ENCODE measurements at regions not wholly inside any gene's neighbourhood (a gene's known extent, or its start where the extent isn't known, plus 50 kb on each side); places are given as distances from the start of the nearest gene placed in this dataset.

DNA sequence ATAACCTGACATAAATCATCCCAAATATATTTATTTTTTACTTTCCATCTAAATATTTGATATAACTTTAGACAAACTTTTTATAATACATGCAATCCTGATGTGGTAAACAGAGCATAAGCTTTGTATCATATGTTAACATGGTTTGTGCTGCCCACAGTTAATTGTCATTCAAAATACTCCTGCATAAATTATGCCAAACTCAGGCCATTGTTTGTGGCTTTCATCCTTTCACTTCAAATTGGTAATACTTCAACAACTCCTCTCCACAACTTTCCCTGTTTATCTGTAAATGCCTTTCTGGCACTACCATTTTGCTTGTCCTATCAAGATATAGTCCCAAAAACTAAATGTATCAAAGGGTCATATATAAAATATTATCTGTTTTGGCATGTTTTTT, 586.7 kb downstream of the HINT1 start:
- Histone ChIP-seq H3K4me3 (ENCODE audit: low read length in 2 of 2) (no peak overlapping the region), H3K36me3 (ENCODE audit: control insufficient read depth in 2 of 2, insufficient read depth in 2 of 2, low read length in 2 of 2) (no peaks in the 10 kb centered on the region), H3K27me3 (ENCODE audit: control insufficient read depth in 2 of 2, insufficient read depth in 2 of 2, low read length in 2 of 2) (no peaks in the 10 kb centered on the region), H3K27ac (ENCODE audit: low read depth in 2 of 2, low read length in 2 of 2) (no peak overlapping the region), H3K9ac (ENCODE audit: low read depth in 1 of 2, low read length in 2 of 2) (no peak overlapping the region), H3K4me1 (ENCODE audit: control insufficient read depth in 2 of 2, insufficient read depth in 2 of 2, low read length in 2 of 2) (no peaks in the 10 kb centered on the region), H3K9me3 (ENCODE audit: control insufficient read depth in 2 of 2, low read length in 2 of 2) (no peaks in the 10 kb centered on the region)

GRCh38 chr5:130571076-130571475, 594.0 kb downstream of the HINT1 start:
- Histone ChIP-seq H3K4me1 (ENCODE audit: control insufficient read depth in 2 of 2, insufficient read depth in 2 of 2, low read length in 2 of 2) (no peaks in the 10 kb centered on the region), H3K27ac (ENCODE audit: low read depth in 2 of 2, low read length in 2 of 2) (no peak overlapping the region), H3K36me3 (ENCODE audit: control insufficient read depth in 2 of 2, insufficient read depth in 2 of 2, low read length in 2 of 2) (no peaks in the 10 kb centered on the region), H3K4me3 (ENCODE audit: low read length in 2 of 2) (no peak overlapping the region), H3K9ac (ENCODE audit: low read depth in 1 of 2, low read length in 2 of 2) (no peak overlapping the region), H3K27me3 (ENCODE audit: control insufficient read depth in 2 of 2, insufficient read depth in 2 of 2, low read length in 2 of 2) (no peaks in the 10 kb centered on the region), H3K9me3 (ENCODE audit: control insufficient read depth in 2 of 2, low read length in 2 of 2) (no peaks in the 10 kb centered on the region)

DNA sequence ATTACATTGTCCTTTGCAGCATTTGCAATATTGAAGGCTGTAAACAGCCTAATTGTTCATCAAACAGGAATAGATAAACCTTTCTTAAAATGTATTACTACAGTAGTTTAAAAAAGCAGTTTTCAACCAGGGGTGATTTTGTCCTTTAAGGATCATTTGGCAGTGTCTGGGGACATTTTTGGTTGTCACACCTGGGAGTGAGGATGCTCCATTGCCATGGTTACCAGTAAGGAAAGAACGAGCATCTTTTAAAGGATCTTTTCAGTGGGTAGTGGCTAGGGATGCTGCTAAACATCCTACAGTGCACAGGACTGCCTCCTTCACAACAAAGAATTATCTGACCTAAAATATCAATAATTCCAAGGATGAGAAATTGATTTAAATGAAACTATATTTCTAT, 596.3 kb downstream of the HINT1 start:
- no peaks in the 10 kb centered on the region for H3K4me1 ChIP-seq (ENCODE audit: control insufficient read depth in 2 of 2, insufficient read depth in 2 of 2, low read length in 2 of 2)
- no peak overlapping the region for H3K27ac ChIP-seq (ENCODE audit: low read depth in 2 of 2, low read length in 2 of 2)
- H3K36me3 ChIP-seq (ENCODE audit: control insufficient read depth in 2 of 2, insufficient read depth in 2 of 2, low read length in 2 of 2), result no peaks in the 10 kb centered on the region
- H3K27me3 ChIP-seq (ENCODE audit: control insufficient read depth in 2 of 2, insufficient read depth in 2 of 2, low read length in 2 of 2), result no peaks in the 10 kb centered on the region
- H3K9ac ChIP-seq (ENCODE audit: low read depth in 1 of 2, low read length in 2 of 2), result no peak overlapping the region
- H3K9me3 ChIP-seq (ENCODE audit: control insufficient read depth in 2 of 2, low read length in 2 of 2), result no peaks in the 10 kb centered on the region
- no peak overlapping the region for H3K4me3 ChIP-seq (ENCODE audit: low read length in 2 of 2)

DNA sequence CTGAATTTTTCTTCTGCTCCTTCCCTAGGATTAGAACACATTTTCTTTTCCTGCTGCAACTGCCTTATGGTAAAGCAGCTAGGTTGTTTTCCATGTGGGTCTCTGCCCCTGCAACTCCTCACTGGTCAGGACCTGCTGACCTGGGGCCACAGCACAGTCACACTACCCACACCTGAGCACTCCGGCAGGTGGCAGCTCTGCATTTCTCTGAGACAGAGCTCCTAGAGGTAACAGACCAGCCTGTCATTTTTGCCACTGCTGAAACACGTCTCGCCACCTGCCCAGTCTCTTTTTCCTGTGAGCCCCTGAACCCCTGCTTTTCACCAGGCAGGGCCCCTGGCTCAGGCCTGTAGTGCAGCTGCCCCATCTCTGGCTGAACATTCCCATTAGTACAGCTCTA, 609.6 kb downstream of the HINT1 start:
- Histone ChIP-seq H3K4me3 (ENCODE audit: low read length in 2 of 2) (no peak overlapping the region), H3K27ac (ENCODE audit: low read depth in 2 of 2, low read length in 2 of 2) (no peak overlapping the region), H3K36me3 (ENCODE audit: control insufficient read depth in 2 of 2, insufficient read depth in 2 of 2, low read length in 2 of 2) (no peaks in the 10 kb centered on the region), H3K27me3 (ENCODE audit: control insufficient read depth in 2 of 2, insufficient read depth in 2 of 2, low read length in 2 of 2) (no peaks in the 10 kb centered on the region), H3K9ac (ENCODE audit: low read depth in 1 of 2, low read length in 2 of 2) (no peak overlapping the region), H3K9me3 (ENCODE audit: control insufficient read depth in 2 of 2, low read length in 2 of 2) (peaks cover 0 to 3% of the 10 kb centered on the region in 2 donors), H3K4me1 (ENCODE audit: control insufficient read depth in 2 of 2, insufficient read depth in 2 of 2, low read length in 2 of 2) (no peaks in the 10 kb centered on the region)

DNA sequence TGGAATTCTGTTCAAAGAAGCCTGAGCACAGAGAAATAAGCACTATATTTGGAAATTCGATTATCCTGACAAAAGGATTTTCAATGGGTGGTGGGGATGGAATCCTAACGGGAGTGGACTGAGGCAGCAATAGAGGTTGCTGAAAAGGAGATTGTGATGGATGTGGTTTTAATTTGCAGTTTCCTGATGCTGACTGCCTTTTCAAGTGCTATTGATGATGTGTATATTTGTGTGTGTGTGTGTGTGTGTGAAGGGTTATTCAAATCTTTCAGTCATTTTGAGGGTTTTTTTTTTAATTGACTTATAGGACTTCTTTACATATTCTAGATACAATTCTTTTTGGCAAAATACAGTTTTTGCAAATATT, 614.5 kb downstream of the HINT1 start:
- Histone ChIP-seq H3K36me3 (ENCODE audit: control insufficient read depth in 2 of 2, insufficient read depth in 2 of 2, low read length in 2 of 2) (no peaks in the 10 kb centered on the region), H3K4me1 (ENCODE audit: control insufficient read depth in 2 of 2, insufficient read depth in 2 of 2, low read length in 2 of 2) (no peaks in the 10 kb centered on the region), H3K4me3 (ENCODE audit: low read length in 2 of 2) (no peak overlapping the region), H3K9me3 (ENCODE audit: control insufficient read depth in 2 of 2, low read length in 2 of 2) (no peaks in the 10 kb centered on the region), H3K9ac (ENCODE audit: low read depth in 1 of 2, low read length in 2 of 2) (no peak overlapping the region), H3K27ac (ENCODE audit: low read depth in 2 of 2, low read length in 2 of 2) (no peak overlapping the region), H3K27me3 (ENCODE audit: control insufficient read depth in 2 of 2, insufficient read depth in 2 of 2, low read length in 2 of 2) (no peaks in the 10 kb centered on the region)

- no peak overlapping the region for H3K27ac ChIP-seq (ENCODE audit: low read depth in 2 of 2, low read length in 2 of 2)
- H3K4me3 ChIP-seq (ENCODE audit: low read length in 2 of 2), result no peak overlapping the region
- no peaks in the 10 kb centered on the region for H3K27me3 ChIP-seq (ENCODE audit: control insufficient read depth in 2 of 2, insufficient read depth in 2 of 2, low read length in 2 of 2)
- H3K4me1 ChIP-seq (ENCODE audit: control insufficient read depth in 2 of 2, insufficient read depth in 2 of 2, low read length in 2 of 2), result no peaks in the 10 kb centered on the region
- H3K36me3 ChIP-seq (ENCODE audit: control insufficient read depth in 2 of 2, insufficient read depth in 2 of 2, low read length in 2 of 2), result no peaks in the 10 kb centered on the region
- no peaks in the 10 kb centered on the region for H3K9me3 ChIP-seq (ENCODE audit: control insufficient read depth in 2 of 2, low read length in 2 of 2)
- no peak overlapping the region for H3K9ac ChIP-seq (ENCODE audit: low read depth in 1 of 2, low read length in 2 of 2)
Observed at GRCh38 chr5:130549884-130550561, 615.0 kb downstream of the HINT1 start.

- Histone ChIP-seq H3K27ac (ENCODE audit: low read depth in 2 of 2, low read length in 2 of 2) (no peak overlapping the region), H3K9me3 (ENCODE audit: control insufficient read depth in 2 of 2, low read length in 2 of 2) (no peaks in the 10 kb centered on the region), H3K4me3 (ENCODE audit: low read length in 2 of 2) (no peak overlapping the region), H3K36me3 (ENCODE audit: control insufficient read depth in 2 of 2, insufficient read depth in 2 of 2, low read length in 2 of 2) (no peaks in the 10 kb centered on the region), H3K27me3 (ENCODE audit: control insufficient read depth in 2 of 2, insufficient read depth in 2 of 2, low read length in 2 of 2) (no peaks in the 10 kb centered on the region), H3K9ac (ENCODE audit: low read depth in 1 of 2, low read length in 2 of 2) (no peak overlapping the region), H3K4me1 (ENCODE audit: control insufficient read depth in 2 of 2, insufficient read depth in 2 of 2, low read length in 2 of 2) (peaks cover 0 to 2% of the 10 kb centered on the region in 2 donors)
Observed at GRCh38 chr5:130546211-130546610, 618.8 kb downstream of the HINT1 start.

- H3K27me3 ChIP-seq (ENCODE audit: control insufficient read depth in 2 of 2, insufficient read depth in 2 of 2, low read length in 2 of 2), result no peaks in the 10 kb centered on the region
- no peak overlapping the region for H3K4me3 ChIP-seq (ENCODE audit: low read length in 2 of 2)
- H3K9me3 ChIP-seq (ENCODE audit: control insufficient read depth in 2 of 2, low read length in 2 of 2), result no peaks in the 10 kb centered on the region
- H3K4me1 ChIP-seq (ENCODE audit: control insufficient read depth in 2 of 2, insufficient read depth in 2 of 2, low read length in 2 of 2), result peaks cover 0 to 2% of the 10 kb centered on the region in 2 donors
- no peak overlapping the region for H3K9ac ChIP-seq (ENCODE audit: low read depth in 1 of 2, low read length in 2 of 2)
- no peak overlapping the region for H3K27ac ChIP-seq (ENCODE audit: low read depth in 2 of 2, low read length in 2 of 2)
- no peaks in the 10 kb centered on the region for H3K36me3 ChIP-seq (ENCODE audit: control insufficient read depth in 2 of 2, insufficient read depth in 2 of 2, low read length in 2 of 2)
Observed at GRCh38 chr5:130545291-130545690, 619.8 kb downstream of the HINT1 start.

DNA sequence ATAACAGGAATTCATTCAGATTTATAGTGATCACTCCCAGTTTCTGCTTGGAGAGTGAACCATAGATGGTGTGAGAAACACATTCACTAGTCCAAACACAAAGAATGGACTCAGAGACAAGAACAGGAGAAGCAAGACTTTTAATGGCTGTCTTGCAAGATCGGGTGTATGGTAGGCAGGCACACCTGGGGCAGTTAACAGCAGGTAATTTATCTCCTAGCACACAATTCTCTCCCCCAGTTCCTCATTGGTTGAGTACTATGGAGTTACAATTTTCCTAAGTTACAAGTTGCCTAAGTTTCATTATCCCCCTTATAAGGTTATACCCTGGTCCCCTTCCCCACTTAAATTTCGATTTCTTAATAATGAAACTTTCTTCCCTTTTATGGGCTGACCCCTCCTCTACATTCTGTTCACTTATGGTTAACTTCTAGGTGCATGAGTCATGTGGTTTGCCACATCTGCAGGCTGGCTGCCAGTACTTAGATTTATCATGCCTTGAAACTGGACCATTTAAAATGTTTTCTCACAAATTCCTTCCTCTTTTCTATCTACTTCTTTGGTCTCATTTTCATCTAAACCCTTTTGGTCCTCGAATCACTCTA, 623.3 kb downstream of the HINT1 start:
- no peak overlapping the region for H3K27ac ChIP-seq (ENCODE audit: low read depth in 2 of 2, low read length in 2 of 2)
- peaks cover 0 to 2% of the 10 kb centered on the region in 2 donors for H3K4me1 ChIP-seq (ENCODE audit: control insufficient read depth in 2 of 2, insufficient read depth in 2 of 2, low read length in 2 of 2)
- no peaks in the 10 kb centered on the region for H3K36me3 ChIP-seq (ENCODE audit: control insufficient read depth in 2 of 2, insufficient read depth in 2 of 2, low read length in 2 of 2)
- no peak overlapping the region for H3K4me3 ChIP-seq (ENCODE audit: low read length in 2 of 2)
- no peak overlapping the region for H3K9ac ChIP-seq (ENCODE audit: low read depth in 1 of 2, low read length in 2 of 2)
- H3K27me3 ChIP-seq (ENCODE audit: control insufficient read depth in 2 of 2, insufficient read depth in 2 of 2, low read length in 2 of 2), result no peaks in the 10 kb centered on the region
- no peaks in the 10 kb centered on the region for H3K9me3 ChIP-seq (ENCODE audit: control insufficient read depth in 2 of 2, low read length in 2 of 2)

- Histone ChIP-seq H3K9ac (ENCODE audit: low read depth in 1 of 2, low read length in 2 of 2) (no peak overlapping the region), H3K27ac (ENCODE audit: low read depth in 2 of 2, low read length in 2 of 2) (no peak overlapping the region), H3K36me3 (ENCODE audit: control insufficient read depth in 2 of 2, insufficient read depth in 2 of 2, low read length in 2 of 2) (no peaks in the 10 kb centered on the region), H3K27me3 (ENCODE audit: control insufficient read depth in 2 of 2, insufficient read depth in 2 of 2, low read length in 2 of 2) (no peaks in the 10 kb centered on the region), H3K4me3 (ENCODE audit: low read length in 2 of 2) (no peak overlapping the region), H3K9me3 (ENCODE audit: control insufficient read depth in 2 of 2, low read length in 2 of 2) (no peaks in the 10 kb centered on the region), H3K4me1 (ENCODE audit: control insufficient read depth in 2 of 2, insufficient read depth in 2 of 2, low read length in 2 of 2) (no peaks in the 10 kb centered on the region)
Observed at GRCh38 chr5:130536691-130537090, 628.4 kb downstream of the HINT1 start.
